Breast epithelium (tissue), 3 donors: ENCODE measurements at regions not wholly inside any gene's neighbourhood (a gene's known extent, or its start where the extent isn't known, plus 50 kb on each side); places are given as distances from the start of the nearest gene placed in this dataset.

ENCODE experiments used
- POLR2AphosphoS5 ChIP-seq, 3 donors: sonication (generic); formaldehyde crosslinking; IDR thresholded peaks; one replicate each; pipeline ENCODE4 v1.6.1; 2017; ENCODE audit warnings: antibody characterized with exemption in 3 of 3
- TF ChIP-seq, protein P1 (sequence below), 3 donors: fragments of 450-650 bp; IDR thresholded peaks; one replicate each; pipeline ENCODE4 v1.5.1; 2016 to 2017; ENCODE audit warnings: antibody characterized with exemption in 3 of 3, mild to moderate bottlenecking in 3 of 3, moderate library complexity in 3 of 3

DNA sequence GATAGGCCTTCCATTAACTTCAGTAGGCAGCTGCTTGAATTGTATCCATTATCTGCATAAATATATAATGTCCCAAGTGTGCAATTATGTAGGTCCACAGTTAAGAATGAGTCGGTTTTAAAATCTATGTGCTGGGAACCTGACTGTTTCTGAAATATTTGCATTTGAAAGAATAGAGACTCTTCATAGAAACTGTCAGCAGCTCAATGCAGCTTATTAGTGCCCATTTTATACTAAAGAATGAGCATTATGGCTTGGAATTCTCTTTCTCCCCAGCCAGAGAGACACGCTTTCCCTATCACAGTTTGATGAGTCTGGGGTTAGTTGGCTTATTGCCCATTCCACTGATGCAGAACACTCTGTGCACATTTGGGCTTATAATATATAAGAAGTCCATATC lies 202.0 kb upstream of the PCDH7 start:
- TF ChIP-seq, protein P1, sequence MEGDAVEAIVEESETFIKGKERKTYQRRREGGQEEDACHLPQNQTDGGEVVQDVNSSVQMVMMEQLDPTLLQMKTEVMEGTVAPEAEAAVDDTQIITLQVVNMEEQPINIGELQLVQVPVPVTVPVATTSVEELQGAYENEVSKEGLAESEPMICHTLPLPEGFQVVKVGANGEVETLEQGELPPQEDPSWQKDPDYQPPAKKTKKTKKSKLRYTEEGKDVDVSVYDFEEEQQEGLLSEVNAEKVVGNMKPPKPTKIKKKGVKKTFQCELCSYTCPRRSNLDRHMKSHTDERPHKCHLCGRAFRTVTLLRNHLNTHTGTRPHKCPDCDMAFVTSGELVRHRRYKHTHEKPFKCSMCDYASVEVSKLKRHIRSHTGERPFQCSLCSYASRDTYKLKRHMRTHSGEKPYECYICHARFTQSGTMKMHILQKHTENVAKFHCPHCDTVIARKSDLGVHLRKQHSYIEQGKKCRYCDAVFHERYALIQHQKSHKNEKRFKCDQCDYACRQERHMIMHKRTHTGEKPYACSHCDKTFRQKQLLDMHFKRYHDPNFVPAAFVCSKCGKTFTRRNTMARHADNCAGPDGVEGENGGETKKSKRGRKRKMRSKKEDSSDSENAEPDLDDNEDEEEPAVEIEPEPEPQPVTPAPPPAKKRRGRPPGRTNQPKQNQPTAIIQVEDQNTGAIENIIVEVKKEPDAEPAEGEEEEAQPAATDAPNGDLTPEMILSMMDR (IDR thresholded peaks at IDR 0.05): no peak
- no peak for TF ChIP-seq POLR2AphosphoS5 (IDR thresholded peaks at IDR 0.05)
